ENCODE measurements at regions not wholly inside any gene's neighbourhood (a gene's known extent, or its start where the extent isn't known, plus 50 kb on each side); places are given as distances from the start of the nearest gene placed in this dataset.
"Not testable (repeated sequence)": the region's sequence is repeated elsewhere in the genome, so short reads cannot be mapped to it uniquely, and the experiment has no call there.

DNA sequence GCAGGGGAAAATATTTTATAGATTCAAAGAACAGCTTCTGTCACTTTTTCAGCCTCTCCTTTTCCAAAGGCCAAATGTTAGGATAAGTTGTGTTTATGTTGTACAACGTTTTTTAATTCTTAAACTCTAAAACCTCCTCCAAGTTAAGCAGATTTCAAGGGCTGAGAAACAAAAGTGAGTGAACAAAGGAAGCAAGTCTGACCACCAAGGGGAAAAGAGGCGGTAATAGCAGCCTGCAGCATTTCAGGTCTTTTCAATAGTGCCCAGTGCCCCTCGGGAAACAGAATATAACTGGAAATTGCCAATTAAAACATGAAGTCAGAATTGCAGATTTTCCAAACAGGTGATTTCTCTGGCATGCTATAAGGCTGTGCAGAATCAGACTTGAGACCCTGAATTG lies 510.0 kb upstream of the HTR2C start:
- WGBS, 3 donors, result 37 to 44% (median 41%) methylated on average over 3 of the region's 3 CpGs
- Histone ChIP-seq H3K4me3 (ENCODE audit: low read depth in 1 of 3, low read length in 3 of 3) (no peak overlapping the region), H3K27me3 (ENCODE audit: control insufficient read depth in 3 of 3, insufficient read depth in 3 of 3, low read length in 3 of 3) (no peaks in the 10 kb centered on the region), H3K36me3 (ENCODE audit: control insufficient read depth in 3 of 3, insufficient read depth in 2 of 3, low read depth in 1 of 3, low read length in 3 of 3) (no peaks in the 10 kb centered on the region), H3K27ac (ENCODE audit: low read depth in 1 of 3, low read length in 2 of 3) (no peak overlapping the region), H3K9me3 (ENCODE audit: control insufficient read depth in 2 of 2, insufficient read depth in 1 of 2, low read depth in 1 of 2, low read length in 1 of 2) (no peaks in the 10 kb centered on the region), H3K4me1 (ENCODE audit: control insufficient read depth in 3 of 3, insufficient read depth in 2 of 3, low read depth in 1 of 3, low read length in 2 of 3) (no peaks in the 10 kb centered on the region)
- no peak for DNase-seq
- FAIRE-seq, result no peak

DNA sequence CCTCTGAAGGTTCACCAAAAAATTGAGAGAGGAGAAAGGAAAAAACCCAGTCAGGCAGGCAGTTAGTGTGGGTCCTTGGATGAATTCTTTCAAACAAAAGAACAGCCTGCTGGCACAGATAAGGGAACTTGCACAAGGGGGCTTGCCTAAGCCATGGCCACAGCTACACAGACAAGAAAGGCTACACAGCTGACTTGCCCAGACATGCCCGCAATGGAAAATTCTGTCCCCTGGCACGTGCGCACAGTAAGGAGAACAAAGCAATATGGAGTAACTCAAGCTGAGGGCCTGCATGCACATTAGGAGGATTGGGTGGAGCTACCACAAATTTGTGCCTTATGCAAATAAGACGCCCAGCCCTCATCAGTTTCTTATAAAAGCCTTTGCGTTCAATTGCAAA lies 512.5 kb upstream of the HTR2C start:
- FAIRE-seq, result no peak
- 91 to 96% (median 93%) methylated on average over 5 of the region's 5 CpGs for WGBS, 3 donors
- H3K27ac ChIP-seq (ENCODE audit: low read depth in 1 of 3, low read length in 2 of 3), result no peak overlapping the region

DNA sequence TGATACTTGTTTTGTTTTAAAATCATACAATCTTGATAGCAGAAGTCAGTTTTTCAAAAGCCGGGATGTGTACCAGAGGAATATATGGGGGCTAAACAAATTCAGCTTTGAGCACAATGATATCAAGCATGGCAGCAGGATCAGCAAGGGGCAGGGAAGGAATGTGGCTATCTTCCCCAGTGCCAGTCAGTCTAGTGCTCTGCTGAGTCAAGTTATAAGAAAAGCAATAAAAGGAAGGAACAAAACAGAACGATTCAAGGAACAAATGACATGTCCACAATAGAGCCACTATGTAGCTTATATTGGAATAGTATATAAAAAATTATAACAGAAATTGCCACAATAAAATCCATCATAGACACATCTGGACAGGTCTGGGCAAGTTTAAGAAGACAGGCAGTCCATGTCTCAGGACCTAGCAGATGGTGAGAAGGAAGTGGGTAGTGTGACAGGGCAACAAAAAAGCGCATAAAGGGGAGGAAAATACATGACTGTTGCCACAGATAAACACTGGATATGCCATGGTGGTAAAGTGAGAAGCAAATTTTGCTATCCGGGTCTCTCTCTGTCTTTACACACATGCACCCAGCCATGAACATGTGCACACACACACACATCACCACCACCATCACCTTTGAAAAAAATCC lies 518.2 kb upstream of the HTR2C start:
- no peaks in the 10 kb centered on the region for H3K36me3 ChIP-seq (ENCODE audit: control insufficient read depth in 3 of 3, insufficient read depth in 2 of 3, low read depth in 1 of 3, low read length in 3 of 3)
- FAIRE-seq (no peak), DNase-seq (no peak)
- H3K4me1 ChIP-seq (ENCODE audit: control insufficient read depth in 3 of 3, insufficient read depth in 2 of 3, low read depth in 1 of 3, low read length in 2 of 3), result no peaks in the 10 kb centered on the region
- H3K4me3 ChIP-seq (ENCODE audit: low read depth in 1 of 3, low read length in 3 of 3), result no peak overlapping the region
- H3K27me3 ChIP-seq (ENCODE audit: control insufficient read depth in 3 of 3, insufficient read depth in 3 of 3, low read length in 3 of 3), result no peaks in the 10 kb centered on the region
- H3K9me3 ChIP-seq (ENCODE audit: control insufficient read depth in 2 of 2, insufficient read depth in 1 of 2, low read depth in 1 of 2, low read length in 1 of 2), result no peaks in the 10 kb centered on the region
- H3K27ac ChIP-seq (ENCODE audit: low read depth in 1 of 3, low read length in 2 of 3), result no peak overlapping the region
- WGBS, 3 donors, result 69 to 82% (median 73%) methylated on average over 4 of the region's 4 CpGs

More for the DNA sequence above, 512.5 kb upstream of the HTR2C start:
- Histone ChIP-seq H3K36me3 (ENCODE audit: control insufficient read depth in 3 of 3, insufficient read depth in 2 of 3, low read depth in 1 of 3, low read length in 3 of 3) (no peaks in the 10 kb centered on the region), H3K27me3 (ENCODE audit: control insufficient read depth in 3 of 3, insufficient read depth in 3 of 3, low read length in 3 of 3) (no peaks in the 10 kb centered on the region), H3K4me3 (ENCODE audit: low read depth in 1 of 3, low read length in 3 of 3) (no peak overlapping the region), H3K4me1 (ENCODE audit: control insufficient read depth in 3 of 3, insufficient read depth in 2 of 3, low read depth in 1 of 3, low read length in 2 of 3) (no peaks in the 10 kb centered on the region), H3K9me3 (ENCODE audit: control insufficient read depth in 2 of 2, insufficient read depth in 1 of 2, low read depth in 1 of 2, low read length in 1 of 2) (no peaks in the 10 kb centered on the region)
- DNase-seq, result no peak

DNA sequence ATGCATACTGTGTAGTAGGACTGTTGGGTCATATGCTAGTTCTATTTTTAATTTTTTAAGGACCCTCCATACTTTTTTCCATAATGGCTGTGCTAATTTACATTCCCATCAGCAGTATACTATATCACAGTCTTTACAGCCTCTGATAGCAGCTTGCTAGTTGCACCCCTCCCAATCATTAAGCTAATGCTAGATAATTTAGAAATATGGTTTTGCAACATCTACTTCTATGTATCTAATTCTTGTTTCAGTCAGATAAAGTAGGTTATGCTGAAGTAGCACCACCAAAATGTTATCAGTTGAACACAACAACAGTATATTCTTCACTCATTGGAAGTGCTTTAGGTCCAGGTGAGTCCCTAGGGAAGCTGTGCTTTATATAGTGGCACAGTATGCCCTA lies 522.7 kb upstream of the HTR2C start:
- Histone ChIP-seq H3K4me3 (ENCODE audit: low read depth in 1 of 3, low read length in 3 of 3) (no peak overlapping the region), H3K27me3 (ENCODE audit: control insufficient read depth in 3 of 3, insufficient read depth in 3 of 3, low read length in 3 of 3) (no peaks in the 10 kb centered on the region), H3K9me3 (ENCODE audit: control insufficient read depth in 2 of 2, insufficient read depth in 1 of 2, low read depth in 1 of 2, low read length in 1 of 2) (no peaks in the 10 kb centered on the region), H3K4me1 (ENCODE audit: control insufficient read depth in 3 of 3, insufficient read depth in 2 of 3, low read depth in 1 of 3, low read length in 2 of 3) (no peaks in the 10 kb centered on the region), H3K36me3 (ENCODE audit: control insufficient read depth in 3 of 3, insufficient read depth in 2 of 3, low read depth in 1 of 3, low read length in 3 of 3) (no peaks in the 10 kb centered on the region), H3K27ac (ENCODE audit: low read depth in 1 of 3, low read length in 2 of 3) (no peak overlapping the region)
- FAIRE-seq (no peak), DNase-seq (no peak)

DNA sequence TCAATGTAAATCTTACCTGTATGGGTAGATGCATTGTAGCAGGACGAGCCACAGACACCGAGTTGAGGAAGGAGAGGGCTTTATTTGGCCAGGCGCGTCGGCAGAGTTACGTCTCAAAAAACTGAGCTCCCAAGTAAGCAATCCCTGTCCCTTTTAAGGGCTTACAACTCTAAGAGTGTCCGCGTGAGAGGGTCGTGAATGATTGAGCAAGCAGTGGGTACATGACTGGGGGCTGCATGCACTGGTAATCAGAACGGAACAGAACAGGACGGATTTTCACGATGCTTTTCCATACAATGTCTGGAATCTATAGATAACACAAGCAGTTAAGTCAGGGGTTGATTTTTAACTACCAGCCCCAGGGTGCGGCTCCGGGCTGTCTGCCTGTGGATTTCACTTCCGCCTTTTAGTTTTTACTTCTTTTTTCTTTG lies 524.9 kb upstream of the HTR2C start:
- Histone ChIP-seq H3K4me3 (ENCODE audit: low read depth in 1 of 3, low read length in 3 of 3) (peak overlapping the region in 2 of 3 donors; percentile 18 to 22), H3K9me3 (ENCODE audit: control insufficient read depth in 2 of 2, insufficient read depth in 1 of 2, low read depth in 1 of 2, low read length in 1 of 2) (no peaks in the 10 kb centered on the region), H3K36me3 (ENCODE audit: control insufficient read depth in 3 of 3, insufficient read depth in 2 of 3, low read depth in 1 of 3, low read length in 3 of 3) (no peaks in the 10 kb centered on the region), H3K27ac (ENCODE audit: low read depth in 1 of 3, low read length in 2 of 3) (no peak overlapping the region), H3K4me1 (ENCODE audit: control insufficient read depth in 3 of 3, insufficient read depth in 2 of 3, low read depth in 1 of 3, low read length in 2 of 3) (no peaks in the 10 kb centered on the region), H3K27me3 (ENCODE audit: control insufficient read depth in 3 of 3, insufficient read depth in 3 of 3, low read length in 3 of 3) (no peaks in the 10 kb centered on the region)
- WGBS, 3 donors, result 29 to 62% (median 54%) methylated on average over 15 of the region's 15 CpGs
- no peak for FAIRE-seq
- DNase-seq, result peak in 1 of 2 donors; percentile 23

DNA sequence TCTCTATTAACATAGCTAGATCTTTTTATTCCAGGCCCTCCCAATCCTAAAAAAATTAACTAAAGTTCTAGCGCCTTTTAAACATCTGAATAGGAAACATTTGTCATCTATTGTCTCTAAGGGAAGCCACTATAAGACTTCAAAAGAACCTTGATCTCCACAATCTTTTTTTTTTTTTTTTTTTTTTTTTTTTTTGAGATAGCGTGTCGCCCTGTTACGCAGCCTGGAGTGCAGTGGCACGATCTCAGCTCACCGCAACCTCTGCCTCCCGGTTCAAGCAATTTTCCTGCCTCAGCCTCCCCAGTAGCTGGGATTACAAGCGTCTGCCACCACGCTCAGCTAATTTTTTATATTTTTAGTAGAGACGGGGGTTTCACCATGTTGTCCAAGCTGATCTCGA lies 526.5 kb upstream of the HTR2C start:
- not testable (repeated sequence) for H3K4me3 ChIP-seq (ENCODE audit: low read depth in 1 of 3, low read length in 3 of 3); DNase-seq; H3K27ac ChIP-seq (ENCODE audit: low read depth in 1 of 3, low read length in 2 of 3); H3K36me3 ChIP-seq (ENCODE audit: control insufficient read depth in 3 of 3, insufficient read depth in 2 of 3, low read depth in 1 of 3, low read length in 3 of 3); FAIRE-seq; H3K27me3 ChIP-seq (ENCODE audit: control insufficient read depth in 3 of 3, insufficient read depth in 3 of 3, low read length in 3 of 3); H3K4me1 ChIP-seq (ENCODE audit: control insufficient read depth in 3 of 3, insufficient read depth in 2 of 3, low read depth in 1 of 3, low read length in 2 of 3); H3K9me3 ChIP-seq (ENCODE audit: control insufficient read depth in 2 of 2, insufficient read depth in 1 of 2, low read depth in 1 of 2, low read length in 1 of 2)
- 84 to 92% (median 89%) methylated on average over 9 to 11 of the region's 11 CpGs for WGBS, 3 donors

DNA sequence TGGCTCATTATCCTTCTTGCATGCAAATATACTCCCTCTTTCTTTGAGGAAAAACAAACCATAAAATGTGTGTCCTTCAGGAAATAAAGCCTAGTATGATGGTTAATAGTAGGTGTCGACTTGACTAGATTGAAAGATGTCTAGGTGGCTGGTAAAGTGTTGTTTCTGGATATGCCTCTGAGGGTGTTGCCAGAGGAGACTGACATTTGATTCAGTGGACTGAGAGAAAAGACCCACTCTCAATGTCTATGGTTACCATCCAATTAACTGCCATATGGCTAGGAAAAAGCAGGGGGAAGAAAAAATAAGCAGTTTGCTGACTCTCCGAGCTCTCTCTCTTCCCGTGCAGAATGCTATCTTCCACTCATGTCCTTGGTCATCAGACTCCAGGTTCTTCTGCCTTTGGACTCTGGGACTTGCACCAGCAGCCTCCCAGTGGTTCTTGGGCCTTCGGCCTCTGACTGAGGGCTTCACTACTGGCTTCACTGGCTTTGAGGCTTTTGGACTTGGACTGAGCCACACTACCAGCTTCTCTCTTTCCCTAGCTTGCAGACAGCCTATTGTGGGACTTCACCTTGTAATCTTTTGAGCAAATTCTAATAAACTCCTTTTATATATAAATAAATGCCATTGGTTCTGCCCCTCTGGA lies 532.1 kb upstream of the HTR2C start:
- no peaks in the 10 kb centered on the region for H3K9me3 ChIP-seq (ENCODE audit: control insufficient read depth in 2 of 2, insufficient read depth in 1 of 2, low read depth in 1 of 2, low read length in 1 of 2)
- FAIRE-seq (no peak), DNase-seq (no peak)
- H3K4me1 ChIP-seq (ENCODE audit: control insufficient read depth in 3 of 3, insufficient read depth in 2 of 3, low read depth in 1 of 3, low read length in 2 of 3), result no peaks in the 10 kb centered on the region
- H3K27ac ChIP-seq (ENCODE audit: low read depth in 1 of 3, low read length in 2 of 3), result no peak overlapping the region
- H3K27me3 ChIP-seq (ENCODE audit: control insufficient read depth in 3 of 3, insufficient read depth in 3 of 3, low read length in 3 of 3), result no peaks in the 10 kb centered on the region
- no peak overlapping the region for H3K4me3 ChIP-seq (ENCODE audit: low read depth in 1 of 3, low read length in 3 of 3)
- WGBS, 3 donors, result 65 to 87% (median 82%) methylated on average over 3 to 4 of the region's 4 CpGs
- no peaks in the 10 kb centered on the region for H3K36me3 ChIP-seq (ENCODE audit: control insufficient read depth in 3 of 3, insufficient read depth in 2 of 3, low read depth in 1 of 3, low read length in 3 of 3)

DNA sequence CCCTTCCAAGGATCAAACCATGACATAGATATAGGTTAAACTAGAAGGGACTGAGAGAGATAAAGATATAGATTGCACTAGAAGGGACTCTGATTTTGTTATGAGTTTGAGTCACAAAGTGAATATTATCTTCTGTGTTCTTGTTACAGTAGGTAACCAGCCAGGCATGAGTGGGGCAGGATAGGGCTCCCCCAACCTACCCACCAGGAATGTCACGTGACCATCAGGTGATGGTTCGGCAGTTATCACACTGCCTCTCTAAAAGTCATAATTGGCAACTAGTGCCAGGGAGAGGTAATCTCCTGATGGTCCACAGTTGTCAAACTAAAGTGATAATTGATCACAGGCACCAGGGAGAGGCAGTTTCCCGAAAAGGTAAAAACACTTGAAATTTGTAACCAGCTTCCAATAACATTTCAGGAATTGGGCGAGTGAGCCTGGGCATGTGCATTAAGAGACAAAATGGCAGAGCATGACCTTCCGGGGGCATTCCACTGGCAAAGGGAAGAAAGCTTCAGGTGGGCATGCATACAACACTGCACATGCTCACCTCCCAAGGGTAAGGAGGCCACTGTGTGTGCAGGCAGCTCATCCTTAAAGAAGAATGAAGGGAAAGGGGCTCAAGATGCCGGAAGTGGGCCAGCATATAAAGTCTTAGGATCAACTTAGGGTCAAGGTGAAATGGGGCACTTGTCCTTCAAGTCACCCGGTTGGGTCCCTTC lies 533.6 kb upstream of the HTR2C start:
- no peaks in the 10 kb centered on the region for H3K4me1 ChIP-seq (ENCODE audit: control insufficient read depth in 3 of 3, insufficient read depth in 2 of 3, low read depth in 1 of 3, low read length in 2 of 3)
- no peaks in the 10 kb centered on the region for H3K9me3 ChIP-seq (ENCODE audit: control insufficient read depth in 2 of 2, insufficient read depth in 1 of 2, low read depth in 1 of 2, low read length in 1 of 2)
- 85 to 92% (median 91%) methylated on average over 7 of the region's 7 CpGs for WGBS, 3 donors
- DNase-seq (no peak), FAIRE-seq (no peak)
- H3K4me3 ChIP-seq (ENCODE audit: low read depth in 1 of 3, low read length in 3 of 3), result no peak overlapping the region
- no peaks in the 10 kb centered on the region for H3K27me3 ChIP-seq (ENCODE audit: control insufficient read depth in 3 of 3, insufficient read depth in 3 of 3, low read length in 3 of 3)
- no peaks in the 10 kb centered on the region for H3K36me3 ChIP-seq (ENCODE audit: control insufficient read depth in 3 of 3, insufficient read depth in 2 of 3, low read depth in 1 of 3, low read length in 3 of 3)
- no peak overlapping the region for H3K27ac ChIP-seq (ENCODE audit: low read depth in 1 of 3, low read length in 2 of 3)
